ENCODE measurements at regions not wholly inside any gene's neighbourhood (a gene's known extent, or its start where the extent isn't known, plus 50 kb on each side); places are given as distances from the start of the nearest gene placed in this dataset.
"Not testable (repeated sequence)": the region's sequence is repeated elsewhere in the genome, so short reads cannot be mapped to it uniquely, and the experiment has no call there.

DNA sequence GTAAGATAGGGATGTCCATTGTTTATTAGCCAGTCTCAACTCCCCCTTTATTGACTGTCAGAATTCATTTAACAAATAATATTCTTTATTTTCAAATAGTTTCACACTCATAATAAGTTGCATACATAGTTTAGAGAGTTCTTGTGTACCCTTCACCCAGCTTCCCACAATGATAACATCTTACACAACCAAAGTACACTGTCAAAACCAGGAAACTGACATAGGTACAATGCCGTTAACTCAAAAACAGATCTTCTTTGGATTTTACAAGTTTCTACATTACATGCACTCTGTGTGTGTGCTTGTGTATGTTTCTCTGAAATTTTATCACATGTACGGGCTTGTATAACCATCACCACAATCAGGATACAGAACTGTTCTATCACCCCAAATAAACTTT is 64.4 kb upstream of the IFNLR1 start:
- intact Hi-C loops (cut with DNase I), result no loop called here
- Histone ChIP-seq H3K4me1 (replicated peaks in 1 of 2) (no peaks in the 10 kb centered on the region), H3K27me3 (no peaks in the 10 kb centered on the region), H3K9me3 (replicated peaks in 1 of 3) (no peaks in the 10 kb centered on the region), H3K4me3 (no peak overlapping the region), H3K27ac (no peak overlapping the region), H3K36me3 (replicated peaks in 1 of 2) (no peaks in the 10 kb centered on the region)
- DNase-seq, result no peak
- 88 to 97% (median 93%) methylated on average over 2 of the region's 2 CpGs for WGBS, 4 donors
- TF ChIP-seq POLR2A (IDR thresholded peaks at IDR 0.05), result no peak
- TF ChIP-seq, protein P1, sequence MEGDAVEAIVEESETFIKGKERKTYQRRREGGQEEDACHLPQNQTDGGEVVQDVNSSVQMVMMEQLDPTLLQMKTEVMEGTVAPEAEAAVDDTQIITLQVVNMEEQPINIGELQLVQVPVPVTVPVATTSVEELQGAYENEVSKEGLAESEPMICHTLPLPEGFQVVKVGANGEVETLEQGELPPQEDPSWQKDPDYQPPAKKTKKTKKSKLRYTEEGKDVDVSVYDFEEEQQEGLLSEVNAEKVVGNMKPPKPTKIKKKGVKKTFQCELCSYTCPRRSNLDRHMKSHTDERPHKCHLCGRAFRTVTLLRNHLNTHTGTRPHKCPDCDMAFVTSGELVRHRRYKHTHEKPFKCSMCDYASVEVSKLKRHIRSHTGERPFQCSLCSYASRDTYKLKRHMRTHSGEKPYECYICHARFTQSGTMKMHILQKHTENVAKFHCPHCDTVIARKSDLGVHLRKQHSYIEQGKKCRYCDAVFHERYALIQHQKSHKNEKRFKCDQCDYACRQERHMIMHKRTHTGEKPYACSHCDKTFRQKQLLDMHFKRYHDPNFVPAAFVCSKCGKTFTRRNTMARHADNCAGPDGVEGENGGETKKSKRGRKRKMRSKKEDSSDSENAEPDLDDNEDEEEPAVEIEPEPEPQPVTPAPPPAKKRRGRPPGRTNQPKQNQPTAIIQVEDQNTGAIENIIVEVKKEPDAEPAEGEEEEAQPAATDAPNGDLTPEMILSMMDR (IDR thresholded peaks at IDR 0.05), result no peak

DNA sequence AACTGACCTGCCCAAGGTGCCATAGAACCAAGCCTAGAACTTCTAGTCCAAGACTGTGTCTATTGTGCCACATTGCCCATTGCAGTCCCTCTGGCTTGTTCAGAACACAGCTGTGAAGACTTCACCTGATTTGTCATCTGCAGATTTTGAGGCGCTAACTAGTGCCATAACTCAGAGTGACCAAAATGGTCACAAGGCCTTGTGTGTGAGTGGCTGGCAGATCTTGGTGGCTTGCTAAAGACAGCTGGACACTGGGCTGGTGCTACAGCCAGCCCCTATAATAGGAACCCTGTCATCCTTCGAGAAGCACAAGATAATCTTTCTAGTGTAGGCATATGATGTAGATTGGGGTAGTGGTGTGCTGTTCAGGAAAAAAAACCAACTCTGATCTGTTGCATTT is 63.7 kb upstream of the IFNLR1 start:
- Histone ChIP-seq H3K27ac (no peak overlapping the region), H3K36me3 (replicated peaks in 1 of 2) (no peaks in the 10 kb centered on the region), H3K27me3 (no peaks in the 10 kb centered on the region), H3K4me3 (no peak overlapping the region), H3K4me1 (replicated peaks in 1 of 2) (no peaks in the 10 kb centered on the region), H3K9me3 (replicated peaks in 1 of 3) (no peaks in the 10 kb centered on the region)
- DNase-seq, result no peak
- intact Hi-C loops (cut with DNase I), result no loop called here
- no peak for TF ChIP-seq POLR2A (IDR thresholded peaks at IDR 0.05)
- TF ChIP-seq, protein P1 (IDR thresholded peaks at IDR 0.05), result no peak
- 74 to 97% (median 90%) methylated on average over 2 of the region's 2 CpGs for WGBS, 4 donors

DNA sequence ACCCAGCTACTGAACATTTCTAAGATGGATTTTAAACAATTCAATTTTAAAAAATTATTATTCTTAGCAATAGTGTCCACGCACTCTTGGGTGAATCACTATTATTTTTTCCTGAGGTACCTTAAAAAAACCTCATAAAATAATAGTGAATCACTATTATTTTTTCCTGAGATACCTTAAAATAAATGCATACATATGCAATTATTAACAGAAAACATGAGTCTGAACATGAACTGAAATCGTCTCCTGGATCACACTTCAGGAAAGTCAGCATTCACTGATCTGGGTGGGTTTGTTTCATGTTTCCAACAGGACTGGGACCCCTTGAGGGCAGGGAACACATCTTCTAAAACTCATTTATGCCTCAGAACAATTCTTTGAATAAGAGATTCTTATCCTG is 63.1 kb upstream of the IFNLR1 start:
- Histone ChIP-seq H3K27ac (no peak overlapping the region), H3K9me3 (replicated peaks in 1 of 3) (no peaks in the 10 kb centered on the region), H3K36me3 (replicated peaks in 1 of 2) (no peaks in the 10 kb centered on the region), H3K4me1 (replicated peaks in 1 of 2) (no peaks in the 10 kb centered on the region), H3K4me3 (no peak overlapping the region), H3K27me3 (no peaks in the 10 kb centered on the region)
- intact Hi-C loops (cut with DNase I), result no loop called here
- 86 to 98% (median 94%) methylated on average over 2 of the region's 2 CpGs for WGBS, 4 donors
- no peak for TF ChIP-seq POLR2A (IDR thresholded peaks at IDR 0.05)
- no peak for DNase-seq

DNA sequence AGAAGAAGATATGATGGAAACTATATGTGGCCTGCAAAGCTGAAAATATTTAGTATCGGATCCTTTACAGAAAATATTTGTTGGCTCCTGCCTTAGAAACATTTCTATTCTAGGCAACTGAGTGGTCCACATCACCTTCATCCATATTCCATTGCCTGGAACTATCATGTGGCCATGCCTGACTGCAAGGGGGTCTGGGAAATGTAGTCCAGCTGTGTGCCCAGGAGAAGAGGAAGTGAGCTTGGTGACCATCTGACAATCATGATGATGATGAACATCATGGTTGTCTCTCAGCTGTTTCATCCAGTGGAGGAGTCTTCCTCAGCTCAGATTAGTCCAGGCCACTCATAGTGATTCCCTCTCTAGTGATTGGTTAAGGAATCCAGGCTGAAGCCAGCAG is 61.8 kb upstream of the IFNLR1 start:
- no peaks in the 10 kb centered on the region for H3K9me3 ChIP-seq (replicated peaks in 1 of 3)
- DNase-seq, result no peak
- H3K36me3 ChIP-seq (replicated peaks in 1 of 2), result no peaks in the 10 kb centered on the region
- H3K27ac ChIP-seq, result no peak overlapping the region
- H3K27me3 ChIP-seq, result no peaks in the 10 kb centered on the region
- no peak overlapping the region for H3K4me3 ChIP-seq
- intact Hi-C loops (cut with DNase I), result no loop called here
- TF ChIP-seq POLR2A (IDR thresholded peaks at IDR 0.05), result no peak
- TF ChIP-seq, protein P1 (IDR thresholded peaks at IDR 0.05), result no peak
- 84 to 100% (median 89%) methylated on average over 1 of the region's 1 CpG for WGBS, 4 donors
- H3K4me1 ChIP-seq (replicated peaks in 1 of 2), result no peaks in the 10 kb centered on the region

DNA sequence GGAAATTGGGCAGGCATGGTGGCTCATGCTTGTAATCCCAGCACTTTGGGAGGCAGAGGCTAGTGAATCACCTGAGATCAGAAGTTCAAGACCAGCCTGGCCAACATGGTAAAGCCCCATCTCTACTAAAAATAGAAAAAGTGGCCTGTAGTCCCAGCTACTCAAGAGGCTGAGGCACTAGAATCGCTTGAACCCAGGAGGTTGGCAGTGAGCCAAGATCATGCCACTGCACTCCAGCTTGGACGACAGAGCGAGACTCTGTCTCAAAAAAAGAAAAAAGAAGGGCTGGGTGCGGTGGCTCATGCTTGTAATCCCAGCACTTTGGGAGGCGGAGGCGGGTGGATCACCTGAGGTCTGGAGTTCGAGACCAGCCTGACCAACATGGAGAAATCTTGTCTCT is 60.2 kb upstream of the IFNLR1 start:
- H3K4me1 ChIP-seq (replicated peaks in 1 of 2); DNase-seq; H3K4me3 ChIP-seq; H3K9me3 ChIP-seq (replicated peaks in 1 of 3); intact Hi-C loops (cut with DNase I); H3K27me3 ChIP-seq; H3K27ac ChIP-seq; H3K36me3 ChIP-seq (replicated peaks in 1 of 2): not testable (repeated sequence)
- 69 to 83% (median 79%) methylated on average over 7 of the region's 7 CpGs for WGBS, 4 donors
